Neural progenitor cell (in vitro differentiated cells): ENCODE measurements at regions not wholly inside any gene's neighbourhood (a gene's known extent, or its start where the extent isn't known, plus 50 kb on each side); places are given as distances from the start of the nearest gene placed in this dataset.

Experiments
- DNase-seq: peaks from one replicate; pipeline ENCODE4 v3.0.0-alpha.2; 2016; ENCODE audit warnings: low spot score
- H2AFZ ChIP-seq: fragments of 200-600 bp; sonication (generic); replicated peaks from 2 replicates; pipeline ENCODE4 v1.6.1; 2016; ENCODE audit warnings: antibody characterized with exemption
- H3F3A ChIP-seq: fragments of 200-600 bp; sonication (generic); 2 replicates; pipeline ENCODE4 v1.6.1; 2016; ENCODE audit warnings: antibody characterized with exemption, low read depth
- H3K27ac ChIP-seq: fragments of 200-600 bp; sonication (generic); 2 replicates; pipeline ENCODE4 v1.5.1; 2016; ENCODE audit warnings: mild to moderate bottlenecking
- H3K27me3 ChIP-seq: fragments of 200-600 bp; sonication (generic); 2 replicates; pipeline ENCODE4 v1.6.1; 2016; ENCODE audit warnings: mild to moderate bottlenecking, moderate library complexity
- H3K36me3 ChIP-seq: fragments of 200-600 bp; sonication (generic); 2 replicates; pipeline ENCODE4 v1.5.1; 2016
- H3K4me1 ChIP-seq: fragments of 200-600 bp; sonication (generic); 2 replicates; pipeline ENCODE4 v1.6.1; 2016; ENCODE audit warnings: mixed run types
- H3K4me2 ChIP-seq: fragments of 200-600 bp; sonication (generic); 2 replicates; pipeline ENCODE4 v1.6.1; 2016
- H3K4me3 ChIP-seq: fragments of 200-600 bp; sonication (generic); 2 replicates; pipeline ENCODE4 v1.5.1; 2016
- H3K79me2 ChIP-seq: fragments of 200-600 bp; sonication (generic); 2 replicates; pipeline ENCODE4 v1.6.1; 2016; ENCODE audit warnings: low read depth
- H3K9ac ChIP-seq: fragments of 200-600 bp; sonication (generic); 2 replicates; pipeline ENCODE4 v1.6.1; 2016
- H3K9me3 ChIP-seq: fragments of 200-600 bp; sonication (generic); 2 replicates; pipeline ENCODE4 v1.5.1; 2016; ENCODE audit warnings: low read depth
- H4K20me1 ChIP-seq: fragments of 200-600 bp; sonication (generic); 2 replicates; pipeline ENCODE4 v1.6.1; 2016; ENCODE audit warnings: low read depth
- H3K27ac Mint-ChIP-seq: 3 replicates; pipeline ENCODE4 v1.8.0; 2021; ENCODE audit warnings: mixed read lengths
- H3K27me3 Mint-ChIP-seq: 2 replicates; pipeline ENCODE4 v1.8.0; 2022; ENCODE audit warnings: low read depth, mild to moderate bottlenecking, inconsistent platforms, moderate library complexity, mixed read lengths; ENCODE audit not compliant: insufficient read depth
- H3K36me3 Mint-ChIP-seq: 3 replicates; pipeline ENCODE4 v1.8.0; 2021; ENCODE audit warnings: mixed read lengths
- H3K4me1 Mint-ChIP-seq: 3 replicates; pipeline ENCODE4 v1.8.0; 2021; ENCODE audit warnings: mixed read lengths
- H3K4me3 Mint-ChIP-seq: 3 replicates; pipeline ENCODE4 v1.8.0; 2021; ENCODE audit warnings: mild to moderate bottlenecking, moderate library complexity, mixed read lengths
- H3K9me3 Mint-ChIP-seq: 3 replicates; pipeline ENCODE4 v1.8.0; 2020; ENCODE audit warnings: mixed read lengths
- CTCF ChIP-seq: fragments of 200-600 bp; sonication (generic); IDR thresholded peaks from 2 replicates; pipeline ENCODE4 v1.5.1; 2017; ENCODE audit warnings: antibody characterized with exemption, mild to moderate bottlenecking
- EZH2 ChIP-seq: fragments of 200-600 bp; sonication (generic); IDR thresholded peaks from 2 replicates; pipeline ENCODE4 v1.6.1; 2017; ENCODE audit warnings: antibody characterized with exemption, mild to moderate bottlenecking, moderate library complexity
- EZH2phosphoT487 ChIP-seq: fragments of 200-600 bp; sonication (generic); IDR thresholded peaks from 2 replicates; pipeline ENCODE4 v1.6.1; 2017; ENCODE audit warnings: antibody characterized with exemption

GRCh38 chr1:182192966-182193365 lies 131.5 kb upstream of the ZNF648 start:
- Histone ChIP-seq H3K36me3 (no peaks in the 10 kb centered on the region), H3K4me3 (no peak overlapping the region), H3K9ac (no peak overlapping the region), H3K79me2 (no peaks in the 10 kb centered on the region), H3K27ac (no peak overlapping the region), H3K4me1 (peaks cover 11% of the 10 kb centered on the region), H3K4me2 (no peak overlapping the region), H2AFZ (no peak overlapping the region), H3K27me3 (no peaks in the 10 kb centered on the region), H3K9me3 (no peaks in the 10 kb centered on the region), H4K20me1 (no peaks in the 10 kb centered on the region), H3F3A (no peaks in the 10 kb centered on the region)
- peaks cover 9% of the 10 kb centered on the region for H3K4me1 Mint-ChIP-seq
- TF ChIP-seq EZH2: no peak
- TF ChIP-seq CTCF: no peak
- TF ChIP-seq EZH2phosphoT487: no peak
- no peak overlapping the region for H3K4me3 Mint-ChIP-seq
- peaks cover 3% of the 10 kb centered on the region for H3K9me3 Mint-ChIP-seq
- H3K27me3 Mint-ChIP-seq: peaks cover 2% of the 10 kb centered on the region
- H3K27ac Mint-ChIP-seq: no peak overlapping the region
- no peaks in the 10 kb centered on the region for H3K36me3 Mint-ChIP-seq
- DNase-seq: no peak

- Mint-ChIP-seq H3K27ac (no peak overlapping the region), H3K4me1 (peaks cover 12% of the 10 kb centered on the region), H3K9me3 (peaks cover 3% of the 10 kb centered on the region), H3K4me3 (no peak overlapping the region), H3K27me3 (peaks cover 2% of the 10 kb centered on the region), H3K36me3 (no peaks in the 10 kb centered on the region)
- Histone ChIP-seq H3K79me2 (no peaks in the 10 kb centered on the region), H3K27me3 (no peaks in the 10 kb centered on the region), H3K4me1 (peaks cover 11% of the 10 kb centered on the region), H3K27ac (no peak overlapping the region), H3K4me3 (no peak overlapping the region), H4K20me1 (no peaks in the 10 kb centered on the region), H3F3A (no peaks in the 10 kb centered on the region), H3K9me3 (no peaks in the 10 kb centered on the region), H3K9ac (no peak overlapping the region), H3K36me3 (no peaks in the 10 kb centered on the region), H3K4me2 (no peak overlapping the region), H2AFZ (no peak overlapping the region)
- DNase-seq: no peak
- no peak for TF ChIP-seq EZH2
- no peak for TF ChIP-seq CTCF
- no peak for TF ChIP-seq EZH2phosphoT487
Measured at GRCh38 chr1:182192215-182192614, 130.7 kb upstream of the ZNF648 start.

- DNase-seq: no peak
- Histone ChIP-seq H2AFZ (no peak overlapping the region), H3F3A (no peaks in the 10 kb centered on the region), H3K9me3 (no peaks in the 10 kb centered on the region), H3K4me2 (no peak overlapping the region), H3K9ac (no peak overlapping the region), H4K20me1 (no peaks in the 10 kb centered on the region), H3K79me2 (no peaks in the 10 kb centered on the region), H3K36me3 (no peaks in the 10 kb centered on the region), H3K4me3 (no peak overlapping the region), H3K4me1 (peaks cover 11% of the 10 kb centered on the region), H3K27ac (no peak overlapping the region), H3K27me3 (no peaks in the 10 kb centered on the region)
- Mint-ChIP-seq H3K36me3 (no peaks in the 10 kb centered on the region), H3K27me3 (peaks cover 2% of the 10 kb centered on the region), H3K27ac (no peak overlapping the region), H3K9me3 (peaks cover 3% of the 10 kb centered on the region), H3K4me3 (no peak overlapping the region), H3K4me1 (peaks cover 18% of the 10 kb centered on the region)
- TF ChIP-seq CTCF (no peak), EZH2phosphoT487 (no peak), EZH2 (no peak)
Measured at GRCh38 chr1:182191381-182192115, 130.0 kb upstream of the ZNF648 start.
